ENCODE measurements at regions not wholly inside any gene's neighbourhood (a gene's known extent, or its start where the extent isn't known, plus 50 kb on each side); places are given as distances from the start of the nearest gene placed in this dataset.

- H3K4me1 Mint-ChIP-seq (ENCODE audit: insufficient read depth, unreplicated experiment): no peaks in the 10 kb centered on the region
- no peak overlapping the region for H3K4me3 Mint-ChIP-seq (ENCODE audit: unreplicated experiment)
- POLR2A ChIA-PET: no interaction called here
- H3K9me3 Mint-ChIP-seq (ENCODE audit: unreplicated experiment): peaks cover 26% of the 10 kb centered on the region
- no TSS peak for BruUV-seq (replicated peaks)
- H3K27ac Mint-ChIP-seq (ENCODE audit: low read depth, unreplicated experiment): no peak overlapping the region
- H3K36me3 Mint-ChIP-seq (ENCODE audit: insufficient read depth, unreplicated experiment): no peaks in the 10 kb centered on the region
- intact Hi-C loops (cut with micrococcal nuclease): no loop called here
- no peaks in the 10 kb centered on the region for H3K27me3 Mint-ChIP-seq (ENCODE audit: insufficient read depth, unreplicated experiment)
- no peak for DNase-seq (ENCODE audit: unreplicated experiment)
- CTCF ChIA-PET: interaction anchor here (0.6 kb wide), 1 partner anchor 1324 kb away, joined by 3 read pairs; no protein-coding TSS in a partner anchor
- TF ChIP-seq, protein P1, sequence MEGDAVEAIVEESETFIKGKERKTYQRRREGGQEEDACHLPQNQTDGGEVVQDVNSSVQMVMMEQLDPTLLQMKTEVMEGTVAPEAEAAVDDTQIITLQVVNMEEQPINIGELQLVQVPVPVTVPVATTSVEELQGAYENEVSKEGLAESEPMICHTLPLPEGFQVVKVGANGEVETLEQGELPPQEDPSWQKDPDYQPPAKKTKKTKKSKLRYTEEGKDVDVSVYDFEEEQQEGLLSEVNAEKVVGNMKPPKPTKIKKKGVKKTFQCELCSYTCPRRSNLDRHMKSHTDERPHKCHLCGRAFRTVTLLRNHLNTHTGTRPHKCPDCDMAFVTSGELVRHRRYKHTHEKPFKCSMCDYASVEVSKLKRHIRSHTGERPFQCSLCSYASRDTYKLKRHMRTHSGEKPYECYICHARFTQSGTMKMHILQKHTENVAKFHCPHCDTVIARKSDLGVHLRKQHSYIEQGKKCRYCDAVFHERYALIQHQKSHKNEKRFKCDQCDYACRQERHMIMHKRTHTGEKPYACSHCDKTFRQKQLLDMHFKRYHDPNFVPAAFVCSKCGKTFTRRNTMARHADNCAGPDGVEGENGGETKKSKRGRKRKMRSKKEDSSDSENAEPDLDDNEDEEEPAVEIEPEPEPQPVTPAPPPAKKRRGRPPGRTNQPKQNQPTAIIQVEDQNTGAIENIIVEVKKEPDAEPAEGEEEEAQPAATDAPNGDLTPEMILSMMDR (IDR thresholded peaks at IDR 0.05; ENCODE audit: unreplicated experiment): no peak
Observed at GRCh38 chr6:148671085-148671484, 75.7 kb upstream of the UST start.

DNA sequence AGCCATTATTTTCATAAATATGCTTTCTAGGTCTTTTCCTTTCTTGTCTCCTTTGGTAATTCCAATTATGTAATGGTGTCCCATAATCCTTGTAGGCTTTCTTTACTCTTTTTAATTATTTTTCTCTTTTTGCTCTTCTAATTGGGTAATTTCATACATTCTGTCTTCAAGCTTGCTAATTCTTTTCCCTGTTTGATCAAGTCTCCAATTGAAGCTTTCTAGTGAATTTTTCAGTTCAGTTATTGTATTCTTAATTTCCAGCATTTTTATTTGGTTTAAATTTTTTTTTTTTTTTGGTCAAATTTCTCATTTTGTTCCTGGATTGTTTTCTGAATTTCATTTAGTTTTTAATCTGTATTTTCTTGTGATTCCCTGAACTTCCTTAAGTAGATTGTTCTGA is 74.9 kb upstream of the UST start:
- ChIA-PET POLR2A (no interaction called here), CTCF (interaction anchor here (0.6 to 1.4 kb wide), 2 partner anchors 11 to 559 kb away, joined by 3 to 5 read pairs; no protein-coding TSS in a partner anchor)
- TF ChIP-seq, protein P1 (IDR thresholded peaks at IDR 0.05; ENCODE audit: unreplicated experiment): no peak
- Mint-ChIP-seq H3K27ac (ENCODE audit: low read depth, unreplicated experiment) (no peak overlapping the region), H3K36me3 (ENCODE audit: insufficient read depth, unreplicated experiment) (no peaks in the 10 kb centered on the region), H3K4me3 (ENCODE audit: unreplicated experiment) (no peak overlapping the region), H3K9me3 (ENCODE audit: unreplicated experiment) (peaks cover 18% of the 10 kb centered on the region), H3K27me3 (ENCODE audit: insufficient read depth, unreplicated experiment) (no peaks in the 10 kb centered on the region), H3K4me1 (ENCODE audit: insufficient read depth, unreplicated experiment) (no peaks in the 10 kb centered on the region)
- intact Hi-C loops (cut with micrococcal nuclease): no loop called here
- no peak for DNase-seq (ENCODE audit: unreplicated experiment)
- no TSS peak for BruUV-seq (replicated peaks)

- TF ChIP-seq, protein P1 (IDR thresholded peaks at IDR 0.05; ENCODE audit: unreplicated experiment): no peak
- peak; percentile 11 for DNase-seq (ENCODE audit: unreplicated experiment)
- intact Hi-C loops (cut with micrococcal nuclease): no loop called here
- Mint-ChIP-seq H3K4me3 (ENCODE audit: unreplicated experiment) (no peak overlapping the region), H3K9me3 (ENCODE audit: unreplicated experiment) (peaks cover 8% of the 10 kb centered on the region), H3K27ac (ENCODE audit: low read depth, unreplicated experiment) (no peak overlapping the region), H3K36me3 (ENCODE audit: insufficient read depth, unreplicated experiment) (no peaks in the 10 kb centered on the region), H3K27me3 (ENCODE audit: insufficient read depth, unreplicated experiment) (no peaks in the 10 kb centered on the region), H3K4me1 (ENCODE audit: insufficient read depth, unreplicated experiment) (no peaks in the 10 kb centered on the region)
- ChIA-PET POLR2A (interaction anchor here (1.4 kb wide), 1 partner anchor 8 kb away, joined by 4 read pairs; no protein-coding TSS in a partner anchor), CTCF (interaction anchor here (0.6 to 1.2 kb wide), 2 partner anchors 23 to 28 kb away, joined by 3 to 5 read pairs; no protein-coding TSS in a partner anchor)
- no TSS peak for BruUV-seq (replicated peaks)
Observed at GRCh38 chr6:148674306-148674705, 72.5 kb upstream of the UST start.

DNA sequence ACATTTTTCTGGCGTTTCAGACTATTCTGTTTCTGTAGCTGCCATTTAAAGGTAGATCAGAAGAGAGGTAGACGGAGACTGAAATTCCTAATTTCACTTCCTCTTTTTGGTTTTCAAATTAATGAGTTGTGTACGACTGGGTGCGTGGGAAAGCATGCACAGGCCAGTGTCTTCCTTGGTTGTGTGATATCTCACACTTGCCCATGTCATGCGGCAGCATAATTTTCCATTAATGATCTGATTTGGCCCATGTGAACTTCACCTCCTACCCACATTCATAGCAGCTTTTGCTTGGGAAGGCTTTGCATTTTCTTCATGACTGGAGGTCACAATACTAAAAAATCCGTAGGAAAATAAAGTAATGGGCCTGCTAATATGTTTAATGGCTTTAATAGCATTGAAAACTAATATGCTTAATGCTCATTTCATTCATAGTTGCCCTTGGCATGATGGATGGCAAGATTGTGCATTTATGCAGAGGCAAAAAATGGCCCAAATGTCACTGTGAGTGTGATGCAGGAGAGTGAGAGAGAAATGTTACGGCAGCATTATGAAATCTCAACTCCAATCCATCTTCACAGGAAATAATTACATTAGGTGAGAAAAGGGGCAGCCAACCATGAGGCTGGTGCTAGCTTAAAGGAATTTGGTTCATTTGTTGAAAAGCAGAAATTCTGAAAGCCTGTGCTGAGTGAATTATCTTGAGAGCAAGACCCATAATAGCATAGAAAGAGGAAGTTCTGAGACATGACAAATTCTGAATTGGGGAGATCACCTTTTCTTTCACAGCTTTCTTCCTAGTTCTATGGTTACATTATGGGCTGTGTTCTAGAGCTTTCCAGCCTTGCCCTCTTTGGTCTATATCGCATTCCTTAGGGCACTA is 69.0 kb upstream of the UST start:
- H3K4me3 Mint-ChIP-seq (ENCODE audit: unreplicated experiment): no peak overlapping the region

More for the DNA sequence above, 69.0 kb upstream of the UST start:
- intact Hi-C loops (cut with micrococcal nuclease): no loop called here
- H3K27ac Mint-ChIP-seq (ENCODE audit: low read depth, unreplicated experiment): no peak overlapping the region
- H3K9me3 Mint-ChIP-seq (ENCODE audit: unreplicated experiment): no peaks in the 10 kb centered on the region
- H3K36me3 Mint-ChIP-seq (ENCODE audit: insufficient read depth, unreplicated experiment): no peaks in the 10 kb centered on the region
- no TSS peak for BruUV-seq (replicated peaks)
- no peaks in the 10 kb centered on the region for H3K4me1 Mint-ChIP-seq (ENCODE audit: insufficient read depth, unreplicated experiment)
- POLR2A ChIA-PET: no interaction called here
- CTCF ChIA-PET: interaction anchor here (1.0 kb wide), 1 partner anchor 49 kb away, joined by 3 read pairs; no protein-coding TSS in a partner anchor
- no peaks in the 10 kb centered on the region for H3K27me3 Mint-ChIP-seq (ENCODE audit: insufficient read depth, unreplicated experiment)
- no peak for DNase-seq (ENCODE audit: unreplicated experiment)
- TF ChIP-seq, protein P1 (IDR thresholded peaks at IDR 0.05; ENCODE audit: unreplicated experiment): no peak

Measured in MCF 10A (cell line).